ENCODE measurements at regions not wholly inside any gene's neighbourhood (a gene's known extent, or its start where the extent isn't known, plus 50 kb on each side); places are given as distances from the start of the nearest gene placed in this dataset.

GRCh38 chr7:113299748-113300147 is 181.4 kb upstream of the SMIM30 start:
- TF ChIP-seq CTCF (IDR thresholded peaks at IDR 0.05; ENCODE audit: low read length), result no peak
- TF ChIP-seq EZH2 (optimal IDR thresholded peaks at IDR 0.05; ENCODE audit: low read depth, low read length), result no peak
